Heart right ventricle (tissue), 16 donors: ENCODE measurements at regions not wholly inside any gene's neighbourhood (a gene's known extent, or its start where the extent isn't known, plus 50 kb on each side); places are given as distances from the start of the nearest gene placed in this dataset.

Source experiments
- ATAC-seq, 8 donors: fragments of 200-7000 bp; cut with Tn5 transposase; one replicate each; pipeline ENCODE4 v1.9.1; 2020; ENCODE audit warnings: mild to moderate bottlenecking in 8 of 8, moderate library complexity in 8 of 8, moderate number of reproducible peaks in 1 of 8
- DNase-seq, 2 donors: peaks; one replicate each; pipeline ENCODE4 v3.0.0-alpha.2; 2020
- H3K27ac ChIP-seq, 10 donors: fragments of 200-600 bp; sonication (generic) in 2 of 10; one replicate each; pipeline versions ENCODE4 v1.5.0 to v1.8.0; 2020 to 2022; ENCODE audit warnings: mild to moderate bottlenecking in 3 of 10
- H3K27me3 ChIP-seq, 7 donors: fragments of 200-600 bp; one replicate each; pipeline ENCODE4 v1.8.0; 2021 to 2022; ENCODE audit warnings: mild to moderate bottlenecking in 2 of 7
- H3K36me3 ChIP-seq, 9 donors: fragments of 200-600 bp; sonication (generic) in 1 of 9; one replicate each; pipeline versions ENCODE4 v1.5.0 to v1.8.0; 2020 to 2022; ENCODE audit warnings: mild to moderate bottlenecking in 2 of 9
- H3K4me1 ChIP-seq, 9 donors: fragments of 200-600 bp; sonication (generic) in 1 of 9; one replicate each; pipeline versions ENCODE4 v1.5.0 to v1.8.0; 2020 to 2022; ENCODE audit warnings: mild to moderate bottlenecking in 4 of 9
- H3K4me3 ChIP-seq, 10 donors: fragments of 200-600 bp; sonication (generic) in 2 of 10; one replicate each; pipeline versions ENCODE4 v1.5.0 to v1.8.0; 2020 to 2022; ENCODE audit warnings: mild to moderate bottlenecking in 7 of 10, moderate library complexity in 2 of 10
- H3K9me3 ChIP-seq, 11 donors: fragments of 200-600 bp in 10 of 11; sonication (generic) in 2 of 11; one replicate each; pipeline versions ENCODE4 v1.5.0 to v1.8.0; 2013 to 2022; ENCODE audit warnings: mild to moderate bottlenecking in 2 of 11, control low read depth in 1 of 11, moderate library complexity in 1 of 11
- WGBS, 2 donors: extraction: QIAGEN DNeasy Blood & Tissue Kit; methylation state at CpG; one replicate each; pipeline ENCODE4 v1.1.7; 2013; ENCODE audit warnings: inconsistent platforms in 1 of 2; 5-methylcytosine and 5-hydroxymethylcytosine counted together
- intact Hi-C, 10 donors: fragments of 100-400 bp; cut with DNase I; formaldehyde crosslinking; loops; one replicate each; pipeline versions ENCODE4 v1.11.1 to v1.14.2; 2022
- TF ChIP-seq, protein P1 (sequence below), 9 donors: fragments of 200-600 bp; sonication (generic) in 2 of 9; IDR thresholded peaks; one replicate each; pipeline versions ENCODE4 v1.5.0 to v1.8.0; 2021 to 2022; ENCODE audit warnings: antibody characterized with exemption in 9 of 9, mild to moderate bottlenecking in 5 of 9, moderate library complexity in 1 of 9
- donor health status: Arrhythmogenic right ventricular cardiomyopathy.
- donor health status: ischemic (EF 13 %, LVEDD 7.1; RV severe dilation, severe dysfunction).
- donor health status: healthy with polysubstance abuse.
- donor health status: DM: no; HTN: yes; CAD: no.
- donor health status: DM: no; HTN: no; CAD: no.
- donor health status: ischemic (EF 25% LVEDD 6.9; RV normal size, moderate dysfunction).
- donor health status: ischemic (EF 25% LVEDD 5.7; RV mildly dilated, moderate dysfunction).
- donor health status: healthy.
- donor health status: DM: yes; HTN: yes; CAD: no.
- donor health status: Ischemic cardiomyopathy.
- donor health status: ischemic (EF 35%, LVEDD 5.7; RV mildly dilated, moderate dysfunction).
- donor health status: nonischemic (EF 11% LVEDD 7.7; RV severe dilation, severe dysfunction).
- donor health status: DM: yes; HTN: yes; CAD: no.
- donor health status: PGD.
- donor health status: ischemic (EF 29% LVEDD 5.4; RV normal size, mild dysfunction).
- donor health status: nonischemic (EF 23%, LVEDD 6.1; RV moderate dilation, normal function).

DNA sequence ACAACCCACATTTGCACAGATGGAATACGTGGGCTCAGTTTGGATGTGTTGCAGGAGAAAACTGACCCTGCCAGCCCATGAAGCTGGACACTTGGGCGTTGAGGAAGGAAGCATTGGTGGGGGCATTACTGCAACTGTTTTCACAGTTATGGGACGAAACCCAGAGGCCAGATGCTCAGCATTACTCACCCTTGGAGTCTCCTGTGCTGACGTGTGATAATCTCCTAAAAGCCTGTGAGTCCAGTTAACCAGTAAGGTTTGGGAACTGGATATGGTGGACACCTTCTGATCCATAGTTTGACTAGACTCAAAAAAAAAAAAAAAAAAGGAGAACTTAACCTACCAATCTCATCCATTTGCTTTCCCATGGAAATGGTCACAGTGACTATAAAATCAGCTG is 52.8 kb upstream of the EGLN3 start:
- H3K4me1 ChIP-seq, result peaks cover 0 to 8% (median 0%) of the 10 kb centered on the region in 9 donors
- peak overlapping the region in 4 of 10 donors; percentile 11 to 30 (median 22) for H3K27ac ChIP-seq
- no peaks in the 10 kb centered on the region for H3K27me3 ChIP-seq
- peak in 6 of 8 donors; percentile 50 to 80 (median 64) for ATAC-seq
- no peaks in the 10 kb centered on the region for H3K9me3 ChIP-seq
- peak in 1 of 2 donors; percentile 20 for DNase-seq
- WGBS, 2 donors, result 48 to 60% methylated on average over 4 of the region's 4 CpGs
- no peak overlapping the region for H3K4me3 ChIP-seq
- TF ChIP-seq, protein P1, sequence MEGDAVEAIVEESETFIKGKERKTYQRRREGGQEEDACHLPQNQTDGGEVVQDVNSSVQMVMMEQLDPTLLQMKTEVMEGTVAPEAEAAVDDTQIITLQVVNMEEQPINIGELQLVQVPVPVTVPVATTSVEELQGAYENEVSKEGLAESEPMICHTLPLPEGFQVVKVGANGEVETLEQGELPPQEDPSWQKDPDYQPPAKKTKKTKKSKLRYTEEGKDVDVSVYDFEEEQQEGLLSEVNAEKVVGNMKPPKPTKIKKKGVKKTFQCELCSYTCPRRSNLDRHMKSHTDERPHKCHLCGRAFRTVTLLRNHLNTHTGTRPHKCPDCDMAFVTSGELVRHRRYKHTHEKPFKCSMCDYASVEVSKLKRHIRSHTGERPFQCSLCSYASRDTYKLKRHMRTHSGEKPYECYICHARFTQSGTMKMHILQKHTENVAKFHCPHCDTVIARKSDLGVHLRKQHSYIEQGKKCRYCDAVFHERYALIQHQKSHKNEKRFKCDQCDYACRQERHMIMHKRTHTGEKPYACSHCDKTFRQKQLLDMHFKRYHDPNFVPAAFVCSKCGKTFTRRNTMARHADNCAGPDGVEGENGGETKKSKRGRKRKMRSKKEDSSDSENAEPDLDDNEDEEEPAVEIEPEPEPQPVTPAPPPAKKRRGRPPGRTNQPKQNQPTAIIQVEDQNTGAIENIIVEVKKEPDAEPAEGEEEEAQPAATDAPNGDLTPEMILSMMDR (IDR thresholded peaks at IDR 0.05), result no peak
- intact Hi-C loops, result no loop called here
- no peaks in the 10 kb centered on the region for H3K36me3 ChIP-seq

DNA sequence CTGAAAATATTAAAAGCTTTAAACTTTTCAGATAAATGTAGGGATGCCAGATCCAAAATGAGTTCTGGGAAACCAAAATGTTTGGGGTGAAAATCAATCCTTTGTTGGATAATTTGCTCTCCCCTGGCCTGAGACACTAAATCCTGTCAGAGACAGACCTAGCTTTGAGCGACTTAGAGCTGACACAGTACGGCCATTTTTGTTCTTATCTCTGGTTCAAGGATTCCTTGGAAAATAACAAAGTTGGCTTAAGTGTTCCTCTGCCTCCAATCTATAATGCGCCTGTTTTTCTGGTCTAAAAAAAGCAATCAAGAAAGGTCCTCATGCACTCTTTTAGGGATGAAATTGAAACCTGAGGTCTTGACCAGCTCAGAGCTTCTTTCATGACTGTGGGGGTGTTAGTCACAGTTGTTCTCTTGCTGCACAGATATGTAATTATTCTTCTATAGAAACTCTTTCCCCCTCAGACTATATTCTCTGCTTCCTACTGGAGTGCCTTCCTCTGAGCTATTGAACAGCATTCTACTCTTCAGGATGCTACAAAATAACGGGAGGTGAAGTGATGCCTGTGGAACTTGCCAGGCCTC is 52.3 kb upstream of the EGLN3 start:
- DNase-seq, result no peak
- Histone ChIP-seq H3K27me3 (no peaks in the 10 kb centered on the region), H3K4me1 (peaks cover 0 to 8% (median 0%) of the 10 kb centered on the region in 9 donors), H3K27ac (peak overlapping the region in 2 of 10 donors; percentile 21 to 24), H3K4me3 (no peak overlapping the region), H3K36me3 (no peaks in the 10 kb centered on the region), H3K9me3 (no peaks in the 10 kb centered on the region)
- TF ChIP-seq, protein P1 (IDR thresholded peaks at IDR 0.05), result no peak
- intact Hi-C loops, result no loop called here
- 66 to 69% methylated on average over 4 of the region's 4 CpGs for WGBS, 2 donors
- peak in 1 of 8 donors; percentile 19 for ATAC-seq
